ENCODE measurements at regions not wholly inside any gene's neighbourhood (a gene's known extent, or its start where the extent isn't known, plus 50 kb on each side); places are given as distances from the start of the nearest gene placed in this dataset.

GRCh38 chr2:106032676-106033075 lies 161.4 kb downstream of the UXS1 start:
- TF ChIP-seq REST (IDR thresholded peaks at IDR 0.05; ENCODE audit: borderline replicate concordance) (no peak), RAD21 (conservative IDR thresholded peaks at IDR 0.05) (no peak), SMC3 (conservative IDR thresholded peaks at IDR 0.05; ENCODE audit: poor library complexity) (no peak), MXI1 (conservative IDR thresholded peaks at IDR 0.05; ENCODE audit: poor library complexity, severe bottlenecking) (no peak), EP300 (conservative IDR thresholded peaks at IDR 0.05; ENCODE audit: poor library complexity, severe bottlenecking) (no peak), POLR2AphosphoS5 (IDR thresholded peaks at IDR 0.05) (no peak), TAF1 (IDR thresholded peaks at IDR 0.05; ENCODE audit: low read depth) (no peak), EZH2 (IDR thresholded peaks at IDR 0.05; ENCODE audit: borderline replicate concordance, insufficient read depth, low read length, poor library complexity, severe bottlenecking) (no peak)
- TF ChIP-seq, protein P1, sequence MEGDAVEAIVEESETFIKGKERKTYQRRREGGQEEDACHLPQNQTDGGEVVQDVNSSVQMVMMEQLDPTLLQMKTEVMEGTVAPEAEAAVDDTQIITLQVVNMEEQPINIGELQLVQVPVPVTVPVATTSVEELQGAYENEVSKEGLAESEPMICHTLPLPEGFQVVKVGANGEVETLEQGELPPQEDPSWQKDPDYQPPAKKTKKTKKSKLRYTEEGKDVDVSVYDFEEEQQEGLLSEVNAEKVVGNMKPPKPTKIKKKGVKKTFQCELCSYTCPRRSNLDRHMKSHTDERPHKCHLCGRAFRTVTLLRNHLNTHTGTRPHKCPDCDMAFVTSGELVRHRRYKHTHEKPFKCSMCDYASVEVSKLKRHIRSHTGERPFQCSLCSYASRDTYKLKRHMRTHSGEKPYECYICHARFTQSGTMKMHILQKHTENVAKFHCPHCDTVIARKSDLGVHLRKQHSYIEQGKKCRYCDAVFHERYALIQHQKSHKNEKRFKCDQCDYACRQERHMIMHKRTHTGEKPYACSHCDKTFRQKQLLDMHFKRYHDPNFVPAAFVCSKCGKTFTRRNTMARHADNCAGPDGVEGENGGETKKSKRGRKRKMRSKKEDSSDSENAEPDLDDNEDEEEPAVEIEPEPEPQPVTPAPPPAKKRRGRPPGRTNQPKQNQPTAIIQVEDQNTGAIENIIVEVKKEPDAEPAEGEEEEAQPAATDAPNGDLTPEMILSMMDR (IDR thresholded peaks at IDR 0.05; ENCODE audit: poor library complexity, severe bottlenecking) = no peak
- Histone ChIP-seq H3K9me3 (ENCODE audit: low read length) (no peaks in the 10 kb centered on the region), H3F3A (ENCODE audit: insufficient read depth, low read length, poor library complexity, severe bottlenecking) (no peaks in the 10 kb centered on the region), H3K27ac (ENCODE audit: low read length) (no peak overlapping the region), H3K36me3 (ENCODE audit: insufficient read depth, low read length) (no peaks in the 10 kb centered on the region), H3K9ac (ENCODE audit: low read length) (no peak overlapping the region), H3K4me2 (ENCODE audit: low read length) (no peak overlapping the region), H2AFZ (ENCODE audit: low read depth, low read length) (no peak overlapping the region), H3K27me3 (ENCODE audit: insufficient read depth, low read depth, low read length) (no peaks in the 10 kb centered on the region), H3K9me2 (ENCODE audit: insufficient read depth, low read length) (no peaks in the 10 kb centered on the region), H3K79me2 (replicated peaks; ENCODE audit: insufficient read depth, low read length) (no peaks in the 10 kb centered on the region), H4K20me1 (ENCODE audit: insufficient read depth) (no peaks in the 10 kb centered on the region), H3K4me3 (ENCODE audit: low read length) (no peak overlapping the region)

DNA sequence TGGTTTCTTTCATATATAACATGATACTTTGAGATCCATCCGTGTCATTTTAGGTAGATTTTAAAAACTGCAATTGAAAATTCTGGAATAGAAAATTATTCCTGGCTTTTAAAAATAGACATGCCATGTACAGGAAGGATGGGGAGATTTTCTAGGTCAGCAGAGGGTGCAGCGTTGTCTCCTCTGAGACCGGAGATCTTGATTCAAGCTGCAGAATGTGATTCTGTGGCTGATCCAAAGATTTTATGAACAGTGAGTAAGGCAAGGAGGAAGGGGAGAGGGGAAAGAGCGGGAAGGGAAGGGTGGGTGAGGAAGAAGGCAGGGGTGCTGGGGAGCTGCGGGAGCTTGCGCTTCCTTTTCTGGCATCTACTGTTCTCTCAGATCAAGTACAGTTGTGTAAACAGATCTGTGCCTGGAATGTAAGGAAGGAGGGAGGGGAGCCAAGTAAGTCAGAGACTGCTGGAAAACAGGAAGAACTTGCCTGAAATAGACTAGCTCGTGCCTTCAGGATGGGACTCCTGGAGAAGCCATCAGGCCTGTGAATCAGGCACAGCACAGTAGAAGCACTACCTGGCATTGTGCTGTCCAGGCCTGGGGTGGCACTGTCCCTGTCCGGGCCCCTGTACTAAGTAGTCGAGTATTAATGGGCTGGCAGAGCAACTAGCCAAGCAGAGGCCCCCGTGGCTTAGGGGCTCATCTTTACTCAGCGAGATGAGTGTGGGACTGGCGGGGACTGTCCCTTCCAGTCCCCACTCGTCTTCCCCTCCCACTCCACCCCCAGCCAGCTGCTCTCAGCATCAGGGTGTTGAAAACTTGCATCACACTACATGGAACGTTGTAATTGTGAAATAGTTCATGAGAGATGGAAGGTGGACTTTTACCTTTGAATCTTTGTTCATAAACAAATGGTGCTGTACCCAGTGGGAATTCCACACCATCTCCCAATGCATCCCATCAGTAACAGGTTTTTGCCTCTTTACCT lies 163.5 kb downstream of the UXS1 start:
- H3K36me3 ChIP-seq (ENCODE audit: insufficient read depth, low read length) = no peaks in the 10 kb centered on the region
- no peak overlapping the region for H3K4me3 ChIP-seq (ENCODE audit: low read length)
- H2AFZ ChIP-seq (ENCODE audit: low read depth, low read length) = no peak overlapping the region
- H3K27me3 ChIP-seq (ENCODE audit: insufficient read depth, low read depth, low read length) = no peaks in the 10 kb centered on the region
- H3K9me3 ChIP-seq (ENCODE audit: low read length) = no peaks in the 10 kb centered on the region
- H3K4me2 ChIP-seq (ENCODE audit: low read length) = no peak overlapping the region
- H4K20me1 ChIP-seq (ENCODE audit: insufficient read depth) = no peaks in the 10 kb centered on the region
- TF ChIP-seq SMC3 (conservative IDR thresholded peaks at IDR 0.05; ENCODE audit: poor library complexity) (no peak), MXI1 (conservative IDR thresholded peaks at IDR 0.05; ENCODE audit: poor library complexity, severe bottlenecking) (no peak), POLR2AphosphoS5 (IDR thresholded peaks at IDR 0.05) (no peak), EP300 (conservative IDR thresholded peaks at IDR 0.05; ENCODE audit: poor library complexity, severe bottlenecking) (no peak), TAF1 (IDR thresholded peaks at IDR 0.05; ENCODE audit: low read depth) (no peak), RAD21 (conservative IDR thresholded peaks at IDR 0.05) (no peak), EZH2 (IDR thresholded peaks at IDR 0.05; ENCODE audit: borderline replicate concordance, insufficient read depth, low read length, poor library complexity, severe bottlenecking) (no peak)
- no peaks in the 10 kb centered on the region for H3K9me2 ChIP-seq (ENCODE audit: insufficient read depth, low read length)
- no peaks in the 10 kb centered on the region for H3K79me2 ChIP-seq (replicated peaks; ENCODE audit: insufficient read depth, low read length)
- no peak overlapping the region for H3K9ac ChIP-seq (ENCODE audit: low read length)
- H3F3A ChIP-seq (ENCODE audit: insufficient read depth, low read length, poor library complexity, severe bottlenecking) = no peaks in the 10 kb centered on the region
- no peak overlapping the region for H3K27ac ChIP-seq (ENCODE audit: low read length)

Measured in neural cell (in vitro differentiated cells).